ENCODE measurements at regions not wholly inside any gene's neighbourhood (a gene's known extent, or its start where the extent isn't known, plus 50 kb on each side); places are given as distances from the start of the nearest gene placed in this dataset.

- no peak overlapping the region for H3K4me3 ChIP-seq
- H3K4me1 ChIP-seq: no peaks in the 10 kb centered on the region
- H3K27ac ChIP-seq: no peak overlapping the region
- no peaks in the 10 kb centered on the region for H3K9me3 ChIP-seq
- intact Hi-C loops (cut with DNase I; ENCODE audit: low total_unique reads): no loop called here
- DNase-seq: no peak
- H3K27me3 ChIP-seq: no peaks in the 10 kb centered on the region
- TF ChIP-seq CTCF (IDR thresholded peaks at IDR 0.05): no peak
- no peak for TF ChIP-seq POLR2A (IDR thresholded peaks at IDR 0.05)
- 61 to 65% methylated on average over 8 of the region's 8 CpGs for WGBS, 2 donors
- H3K36me3 ChIP-seq (ENCODE audit: low read depth, missing control alignments): no peaks in the 10 kb centered on the region
These were observed 278.3 kb upstream of the CCL2 start for GRCh38 chr17:33976831-33977230.

- WGBS, 2 donors: 85 to 86% methylated on average over 8 to 10 of the region's 10 CpGs
- H3K4me3 ChIP-seq: no peak overlapping the region
- TF ChIP-seq CTCF (IDR thresholded peaks at IDR 0.05) (no peak), POLR2A (IDR thresholded peaks at IDR 0.05) (no peak)
- H3K27me3 ChIP-seq: no peaks in the 10 kb centered on the region
- H3K27ac ChIP-seq: no peak overlapping the region
- intact Hi-C loops (cut with DNase I; ENCODE audit: low total_unique reads): no loop called here
- H3K36me3 ChIP-seq (ENCODE audit: low read depth, missing control alignments): no peaks in the 10 kb centered on the region
- no peaks in the 10 kb centered on the region for H3K4me1 ChIP-seq
- DNase-seq: no peak
- H3K9me3 ChIP-seq: no peaks in the 10 kb centered on the region
These were observed 277.2 kb upstream of the CCL2 start for GRCh38 chr17:33977729-33978514.

GRCh38 chr17:33978889-33979288, 276.2 kb upstream of the CCL2 start:
- H3K27ac ChIP-seq: no peak overlapping the region
- intact Hi-C loops (cut with DNase I; ENCODE audit: low total_unique reads): no loop called here
- H3K4me1 ChIP-seq: no peaks in the 10 kb centered on the region
- TF ChIP-seq CTCF (IDR thresholded peaks at IDR 0.05) (no peak), POLR2A (IDR thresholded peaks at IDR 0.05) (no peak)
- H3K4me3 ChIP-seq: no peak overlapping the region
- H3K27me3 ChIP-seq: no peaks in the 10 kb centered on the region
- DNase-seq: no peak
- no peaks in the 10 kb centered on the region for H3K9me3 ChIP-seq
- no peaks in the 10 kb centered on the region for H3K36me3 ChIP-seq (ENCODE audit: low read depth, missing control alignments)
- 93 to 98% methylated on average over 5 of the region's 5 CpGs for WGBS, 2 donors

GRCh38 chr17:33980193-33980592, 274.9 kb upstream of the CCL2 start:
- DNase-seq: no peak
- no peaks in the 10 kb centered on the region for H3K4me1 ChIP-seq
- 77 to 89% methylated on average over 2 of the region's 2 CpGs for whole genome bisulfite sequencing, 2 donors
- no peaks in the 10 kb centered on the region for H3K9me3 ChIP-seq
- no peak overlapping the region for H3K4me3 ChIP-seq
- no peaks in the 10 kb centered on the region for H3K27me3 ChIP-seq
- TF ChIP-seq POLR2A (IDR thresholded peaks at IDR 0.05) (no peak), CTCF (IDR thresholded peaks at IDR 0.05) (no peak)
- H3K36me3 ChIP-seq (ENCODE audit: low read depth, missing control alignments): no peaks in the 10 kb centered on the region
- no peak overlapping the region for H3K27ac ChIP-seq
- intact Hi-C loops (cut with DNase I; ENCODE audit: low total_unique reads): no loop called here

All from testis (tissue), 2 donors.